ENCODE measurements at regions not wholly inside any gene's neighbourhood (a gene's known extent, or its start where the extent isn't known, plus 50 kb on each side); places are given as distances from the start of the nearest gene placed in this dataset.

DNA sequence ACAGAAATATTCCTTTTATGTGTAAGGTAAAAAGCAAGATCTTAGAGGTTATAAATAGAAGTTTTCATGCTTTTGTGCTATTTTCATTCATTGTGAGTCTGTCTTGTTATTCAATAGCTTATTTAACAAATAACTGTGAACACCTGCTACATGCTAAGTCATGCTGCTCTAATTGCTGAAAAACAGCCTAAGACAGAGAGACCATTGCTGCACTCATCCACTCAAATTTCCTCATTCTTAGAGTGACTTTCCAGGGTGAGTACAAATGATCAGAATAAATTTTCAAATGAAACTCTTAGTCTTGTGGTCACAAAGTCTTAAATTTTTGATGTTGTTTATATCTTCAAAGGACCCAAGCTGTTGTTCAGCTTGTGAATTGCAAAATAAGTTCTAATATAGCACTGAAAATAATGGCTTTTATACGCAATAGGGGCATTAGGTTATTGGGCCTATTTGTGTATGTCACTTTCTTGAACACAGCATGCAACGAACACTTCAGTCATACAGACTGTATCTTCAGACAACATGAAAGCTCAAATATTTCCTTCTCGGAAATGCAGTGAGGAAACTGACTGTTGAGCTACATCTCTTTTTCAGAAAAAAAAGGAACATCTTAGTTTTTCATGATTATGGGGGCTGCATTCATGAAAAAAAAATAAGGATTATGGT lies 247.9 kb upstream of the PCDH15 start:
- no peak overlapping the region for H3K4me3 ChIP-seq (ENCODE audit: low read depth, low read length)
- TF ChIP-seq, protein P1, sequence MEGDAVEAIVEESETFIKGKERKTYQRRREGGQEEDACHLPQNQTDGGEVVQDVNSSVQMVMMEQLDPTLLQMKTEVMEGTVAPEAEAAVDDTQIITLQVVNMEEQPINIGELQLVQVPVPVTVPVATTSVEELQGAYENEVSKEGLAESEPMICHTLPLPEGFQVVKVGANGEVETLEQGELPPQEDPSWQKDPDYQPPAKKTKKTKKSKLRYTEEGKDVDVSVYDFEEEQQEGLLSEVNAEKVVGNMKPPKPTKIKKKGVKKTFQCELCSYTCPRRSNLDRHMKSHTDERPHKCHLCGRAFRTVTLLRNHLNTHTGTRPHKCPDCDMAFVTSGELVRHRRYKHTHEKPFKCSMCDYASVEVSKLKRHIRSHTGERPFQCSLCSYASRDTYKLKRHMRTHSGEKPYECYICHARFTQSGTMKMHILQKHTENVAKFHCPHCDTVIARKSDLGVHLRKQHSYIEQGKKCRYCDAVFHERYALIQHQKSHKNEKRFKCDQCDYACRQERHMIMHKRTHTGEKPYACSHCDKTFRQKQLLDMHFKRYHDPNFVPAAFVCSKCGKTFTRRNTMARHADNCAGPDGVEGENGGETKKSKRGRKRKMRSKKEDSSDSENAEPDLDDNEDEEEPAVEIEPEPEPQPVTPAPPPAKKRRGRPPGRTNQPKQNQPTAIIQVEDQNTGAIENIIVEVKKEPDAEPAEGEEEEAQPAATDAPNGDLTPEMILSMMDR (conservative IDR thresholded peaks at IDR 0.05; ENCODE audit: low read depth, low read length) = no peak
- DNase-seq (ENCODE audit: low read depth) = no peak

DNA sequence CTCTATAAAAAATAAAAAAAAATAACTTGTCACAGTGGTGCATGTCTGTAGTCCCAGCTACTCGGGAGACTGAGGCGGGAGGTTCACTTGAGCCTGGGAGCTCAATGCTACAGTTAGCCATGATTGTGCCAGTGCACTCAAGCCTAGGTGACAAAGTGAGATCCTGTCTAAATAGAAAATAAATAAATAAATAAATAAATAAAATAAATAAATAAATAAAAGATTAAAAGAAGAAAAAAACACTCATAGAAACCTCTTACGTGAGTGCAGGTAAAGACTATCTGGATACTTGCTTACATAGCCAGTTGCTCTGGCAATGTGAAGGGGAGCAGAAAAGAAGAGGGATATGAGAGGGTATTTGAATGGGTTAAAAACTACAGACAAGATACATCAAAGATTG lies 242.5 kb upstream of the PCDH15 start:
- TF ChIP-seq, protein P1 (conservative IDR thresholded peaks at IDR 0.05; ENCODE audit: low read depth, low read length) = no peak
- H3K4me3 ChIP-seq (ENCODE audit: low read depth, low read length) = no peak overlapping the region
- no peak for DNase-seq (ENCODE audit: low read depth)

DNA sequence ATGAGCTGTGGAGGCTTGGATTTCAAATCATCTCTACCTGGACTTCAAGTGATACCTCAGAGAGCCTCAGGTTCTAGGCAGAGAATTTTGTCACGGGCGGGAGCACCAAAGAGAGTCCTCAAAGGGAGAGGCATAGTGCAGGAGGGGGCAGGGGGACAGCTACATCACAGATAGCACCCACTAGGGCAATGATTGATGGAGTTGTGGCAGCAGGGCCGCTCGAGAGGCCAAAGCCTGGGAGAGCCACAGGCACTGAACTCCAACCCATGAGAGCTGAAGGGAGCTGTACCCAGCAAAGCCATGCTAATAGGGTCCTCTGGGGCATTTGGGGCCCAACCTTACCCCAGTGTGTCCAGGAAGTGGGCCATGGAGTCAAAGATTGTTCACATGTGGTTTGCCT lies 232.0 kb upstream of the PCDH15 start:
- TF ChIP-seq, protein P1 (conservative IDR thresholded peaks at IDR 0.05; ENCODE audit: low read depth, low read length) = no peak
- DNase-seq (ENCODE audit: low read depth) = no peak
- H3K4me3 ChIP-seq (ENCODE audit: low read depth, low read length) = no peak overlapping the region

DNA sequence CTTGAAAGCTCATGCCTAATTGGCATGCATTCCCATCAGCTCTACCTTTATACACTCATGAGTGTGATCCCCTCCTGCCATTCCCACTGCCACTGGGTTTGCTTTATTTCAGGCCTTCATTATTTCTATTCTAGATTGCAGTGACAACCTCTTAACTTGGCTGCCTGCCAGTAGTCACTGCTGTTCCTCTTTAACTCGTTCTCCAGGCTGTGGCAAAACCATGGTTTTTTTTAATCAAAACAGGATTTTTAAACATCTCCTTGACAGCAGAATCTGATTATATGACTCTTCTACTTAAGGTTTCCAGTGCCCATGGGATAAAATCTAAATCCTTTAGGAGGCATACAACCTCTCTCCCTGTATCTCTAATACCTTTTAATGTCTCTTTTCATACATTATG lies 223.7 kb upstream of the PCDH15 start:
- TF ChIP-seq, protein P1 (conservative IDR thresholded peaks at IDR 0.05; ENCODE audit: low read depth, low read length) = no peak
- H3K4me3 ChIP-seq (ENCODE audit: low read depth, low read length) = no peak overlapping the region
- no peak for DNase-seq (ENCODE audit: low read depth)

DNA sequence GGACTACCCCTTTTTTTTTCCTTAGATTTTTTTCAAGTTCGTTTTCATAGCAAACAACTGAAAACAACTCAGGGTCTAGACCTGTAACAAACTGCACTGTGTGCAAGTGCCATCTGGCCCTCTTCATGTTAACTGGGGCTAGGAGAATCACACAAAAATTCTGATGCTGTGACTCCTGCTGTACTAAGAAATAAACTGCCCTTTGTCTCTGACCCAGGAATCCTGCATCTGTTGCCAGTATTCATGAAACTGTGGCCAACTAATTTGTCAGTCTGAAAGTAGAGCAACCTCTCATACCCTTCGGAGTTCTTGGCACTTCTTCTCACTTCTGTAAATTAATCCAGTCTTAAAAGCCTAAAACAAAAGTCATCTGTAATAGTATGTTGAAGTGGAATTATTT lies 218.4 kb upstream of the PCDH15 start:
- TF ChIP-seq, protein P1 (conservative IDR thresholded peaks at IDR 0.05; ENCODE audit: low read depth, low read length) = no peak
- DNase-seq (ENCODE audit: low read depth) = no peak
- H3K4me3 ChIP-seq (ENCODE audit: low read depth, low read length) = no peak overlapping the region

DNA sequence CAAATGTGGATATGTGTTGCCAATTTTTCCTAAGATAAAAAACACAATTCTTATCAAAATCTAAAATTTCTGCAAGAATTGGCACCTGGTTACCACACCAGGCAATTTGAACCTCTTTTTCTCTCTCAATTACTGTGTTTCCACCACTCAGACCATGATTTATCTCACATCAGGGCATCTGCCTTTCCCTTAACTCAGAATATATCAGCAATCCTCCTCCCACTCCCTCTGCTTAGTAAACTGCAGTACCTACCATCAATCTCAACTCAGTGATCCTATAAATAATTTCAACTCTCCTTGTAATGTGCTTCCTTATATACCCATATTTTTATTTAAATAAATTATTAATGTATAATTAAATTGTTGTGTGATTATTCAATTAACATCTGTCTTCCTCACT lies 212.3 kb upstream of the PCDH15 start:
- no peak for DNase-seq (ENCODE audit: low read depth)
- H3K4me3 ChIP-seq (ENCODE audit: low read depth, low read length) = no peak overlapping the region
- TF ChIP-seq, protein P1 (conservative IDR thresholded peaks at IDR 0.05; ENCODE audit: low read depth, low read length) = no peak

DNA sequence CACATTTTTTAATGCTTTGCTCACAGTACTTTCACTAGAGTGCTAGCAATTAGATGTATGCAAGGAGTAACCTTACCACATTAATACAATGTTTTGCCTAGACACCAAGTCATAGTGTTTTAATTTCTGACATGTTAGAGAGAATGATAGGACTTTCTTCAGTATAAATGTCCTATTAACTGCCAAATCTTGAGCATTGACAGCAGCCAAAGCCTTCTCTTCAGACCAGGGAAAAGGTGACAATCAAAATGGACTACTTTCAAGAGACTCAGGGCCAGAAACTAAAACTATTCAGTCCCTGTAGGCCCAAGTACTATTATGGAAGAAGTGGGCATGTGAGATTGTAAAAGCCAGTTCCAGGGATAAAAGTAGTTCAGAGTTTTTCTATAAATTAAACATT lies 201.4 kb upstream of the PCDH15 start:
- TF ChIP-seq, protein P1 (conservative IDR thresholded peaks at IDR 0.05; ENCODE audit: low read depth, low read length) = no peak
- no peak overlapping the region for H3K4me3 ChIP-seq (ENCODE audit: low read depth, low read length)
- DNase-seq (ENCODE audit: low read depth) = no peak

All from choroid plexus epithelial cell (primary cell).